IPS-NIHi7 (cell line): ENCODE measurements at regions not wholly inside any gene's neighbourhood (a gene's known extent, or its start where the extent isn't known, plus 50 kb on each side); places are given as distances from the start of the nearest gene placed in this dataset.
"Not testable (repeated sequence)": the region's sequence is repeated elsewhere in the genome, so short reads cannot be mapped to it uniquely, and the experiment has no call there.

Source experiments
- DNase-seq: peaks from one replicate; pipeline ENCODE4 v3.0.0; 2012; ENCODE audit warnings: mixed read lengths; ENCODE audit errors: extremely low spot score

DNA sequence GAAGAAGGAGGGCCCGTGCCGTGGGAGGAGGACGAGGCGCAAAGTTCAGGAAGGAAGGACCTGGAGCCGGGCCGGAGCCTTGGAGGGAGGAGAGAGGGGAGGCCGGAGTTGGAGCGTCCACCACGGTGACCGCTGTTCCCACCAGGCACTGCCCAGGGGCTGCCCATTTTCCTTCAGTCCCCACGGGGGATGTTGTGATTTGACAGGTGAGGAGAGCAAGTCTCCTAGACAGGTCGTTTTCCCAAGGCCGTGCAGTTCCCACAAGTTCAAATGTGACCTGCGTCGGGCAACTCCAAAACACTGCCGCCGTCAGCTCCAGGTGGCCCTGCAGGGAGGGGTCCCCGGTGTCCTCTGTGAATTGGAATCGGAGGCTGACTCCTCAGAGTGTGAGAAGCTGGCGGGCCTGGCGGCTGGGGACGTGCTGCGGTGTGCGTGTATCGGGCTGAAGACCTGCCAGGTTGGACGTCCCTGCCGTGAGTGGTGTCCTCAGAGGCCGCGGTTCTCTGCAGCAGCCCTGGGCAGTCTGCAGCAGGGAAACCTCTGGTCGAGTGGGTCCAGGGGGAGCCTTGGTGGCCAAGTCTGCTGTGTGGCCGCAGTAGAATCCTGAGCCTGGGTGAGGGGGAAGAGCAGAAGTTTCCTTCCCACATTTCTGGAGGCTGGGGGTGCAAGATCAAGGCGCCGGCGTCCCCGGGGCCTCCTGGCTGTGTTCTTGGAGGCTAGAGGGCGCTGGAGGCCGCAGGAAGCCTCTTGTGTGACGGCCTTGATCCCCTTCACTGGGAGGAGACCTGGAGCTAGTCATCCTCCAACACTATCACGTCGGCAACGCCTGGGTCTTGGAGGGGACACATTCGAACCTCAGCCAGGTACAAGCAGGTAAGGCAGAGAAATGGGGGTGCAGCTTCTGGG, 115.1 kb upstream of the FRMD1 start:
- DNase-seq: peak; percentile 77

DNA sequence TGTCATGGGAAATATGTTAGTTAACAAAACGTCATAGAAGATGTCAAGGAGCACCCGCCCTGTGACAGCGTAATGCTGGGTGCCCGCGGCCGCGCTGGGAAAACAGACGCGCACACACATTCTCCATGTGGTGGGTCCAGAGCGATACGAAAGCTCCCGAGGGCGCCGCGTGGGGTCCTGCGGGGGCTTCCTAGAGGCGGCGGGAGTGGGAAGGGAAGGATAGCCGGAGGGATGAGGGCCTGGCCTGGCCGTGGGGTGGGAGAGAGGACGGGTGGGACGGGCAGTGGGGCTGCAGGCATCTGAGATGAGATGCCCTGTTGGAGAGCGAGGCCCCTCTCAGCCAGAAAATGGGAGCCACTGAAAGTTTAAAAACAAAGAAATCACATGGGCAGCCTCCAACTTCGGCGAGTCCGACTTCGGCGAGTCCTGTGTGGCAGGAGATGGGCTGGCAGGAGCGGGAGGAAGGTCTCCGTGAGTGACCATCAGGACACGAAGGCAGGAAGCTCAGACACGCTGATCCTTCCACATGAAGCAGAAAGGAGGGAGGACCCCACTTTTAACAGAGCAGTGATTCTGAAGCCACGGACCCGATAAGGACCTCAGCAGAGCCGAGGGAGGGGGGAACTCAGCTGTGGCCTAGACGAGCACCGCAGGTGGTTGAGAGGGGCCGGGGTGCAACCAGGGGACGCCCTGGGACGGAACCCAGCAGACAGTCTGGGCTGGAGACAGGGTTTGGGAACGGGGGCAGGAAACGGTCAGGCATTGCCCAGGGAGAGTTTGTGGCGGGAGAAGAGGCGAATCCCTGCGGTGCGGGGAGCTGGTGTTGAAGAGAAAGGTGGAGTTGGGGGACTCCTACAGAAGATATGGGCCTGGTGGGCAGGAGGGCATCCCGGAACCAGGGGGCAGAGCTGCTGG, 114.1 kb upstream of the FRMD1 start:
- no peak for DNase-seq

DNA sequence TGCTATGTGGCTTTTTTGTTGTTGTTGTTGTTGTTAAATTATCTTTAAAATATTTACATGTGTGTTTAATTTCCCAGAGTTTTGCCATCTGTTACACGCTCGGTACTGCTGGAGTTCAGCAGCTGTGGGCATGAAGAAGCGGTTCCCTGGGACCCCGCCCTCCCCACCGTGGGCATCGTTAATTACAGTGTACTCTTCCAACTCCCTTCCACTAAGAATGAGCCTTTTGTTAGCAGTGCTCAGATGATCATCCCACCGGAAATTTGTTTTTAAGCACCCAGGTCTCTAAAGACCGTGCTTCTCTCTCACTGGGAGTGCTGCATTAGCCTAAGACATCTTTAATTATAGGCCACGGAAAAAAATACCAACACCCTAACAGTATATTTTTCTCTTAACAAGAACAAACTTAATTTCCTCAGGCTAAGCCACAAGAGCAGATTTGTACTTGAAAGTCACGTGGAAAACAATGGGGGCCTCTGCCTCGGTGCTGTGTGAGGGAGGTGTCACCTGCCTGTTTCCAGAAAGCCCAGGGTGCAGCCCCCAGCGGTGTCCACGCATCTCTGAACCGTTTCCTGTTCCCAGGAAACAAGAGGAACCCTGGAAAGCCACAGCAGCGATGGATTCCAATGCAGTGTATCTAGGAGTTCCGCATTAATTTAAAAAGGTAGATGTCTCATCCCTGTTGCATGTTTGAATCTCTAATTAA, 113.3 kb upstream of the FRMD1 start:
- no peak for DNase-seq

DNA sequence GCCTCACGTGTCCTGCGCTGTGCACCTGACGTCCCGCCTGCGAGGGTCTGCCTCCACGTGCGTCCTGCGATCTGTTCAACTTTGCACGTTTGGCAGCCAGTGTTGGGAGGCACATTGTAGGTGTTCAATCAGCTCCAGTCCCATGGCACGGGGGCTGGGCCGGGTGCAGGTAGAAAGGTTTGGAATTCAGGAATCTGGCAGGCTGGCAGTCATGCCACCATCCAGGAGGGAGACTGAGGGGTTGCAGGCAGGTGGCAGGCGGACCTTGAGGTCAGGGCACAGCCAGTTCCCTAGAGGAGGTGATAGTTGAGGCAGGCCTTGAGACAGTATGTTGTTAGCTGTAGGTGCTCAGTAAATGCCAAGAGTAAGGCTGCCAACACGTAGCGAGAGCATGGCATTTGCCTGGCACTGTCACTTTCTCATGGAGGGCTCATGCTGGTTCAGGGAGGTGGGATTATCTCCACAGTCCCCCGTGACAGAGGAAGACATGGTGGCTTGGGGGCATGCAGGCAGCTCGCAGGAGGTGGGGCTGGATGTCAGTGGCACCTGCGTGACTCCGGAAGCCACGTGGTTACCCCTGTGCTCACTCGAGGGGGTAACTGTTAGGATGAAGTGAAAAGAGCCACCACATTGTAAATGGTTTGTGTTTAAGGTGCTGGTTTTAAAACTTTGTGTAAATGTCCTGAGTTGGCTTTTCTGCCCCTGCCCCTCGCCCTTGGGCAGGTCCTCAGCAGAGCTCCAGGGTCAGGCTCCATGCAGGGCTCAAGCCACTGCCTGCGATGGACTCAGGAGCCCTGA, 111.8 kb upstream of the FRMD1 start:
- no peak for DNase-seq

DNA sequence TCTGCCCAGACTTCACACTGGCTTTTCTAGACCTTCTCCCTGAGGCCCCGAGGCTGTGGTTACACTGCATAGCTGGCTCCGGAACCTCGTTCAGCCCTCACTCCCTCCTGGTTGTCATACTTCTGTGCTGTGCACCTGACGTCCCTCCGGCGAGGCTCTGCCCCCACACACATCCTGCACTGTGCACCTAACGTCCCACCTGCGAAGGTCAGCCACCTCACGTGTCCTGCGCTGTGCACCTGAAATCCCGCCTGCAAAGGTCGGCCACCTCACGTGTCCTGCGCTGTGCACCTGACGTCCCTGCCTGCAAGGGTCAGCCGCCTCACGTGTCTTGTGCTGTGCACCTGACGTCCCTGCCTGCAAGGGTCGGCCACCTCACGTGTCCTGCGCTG, 111.0 kb upstream of the FRMD1 start:
- DNase-seq: no peak

DNA sequence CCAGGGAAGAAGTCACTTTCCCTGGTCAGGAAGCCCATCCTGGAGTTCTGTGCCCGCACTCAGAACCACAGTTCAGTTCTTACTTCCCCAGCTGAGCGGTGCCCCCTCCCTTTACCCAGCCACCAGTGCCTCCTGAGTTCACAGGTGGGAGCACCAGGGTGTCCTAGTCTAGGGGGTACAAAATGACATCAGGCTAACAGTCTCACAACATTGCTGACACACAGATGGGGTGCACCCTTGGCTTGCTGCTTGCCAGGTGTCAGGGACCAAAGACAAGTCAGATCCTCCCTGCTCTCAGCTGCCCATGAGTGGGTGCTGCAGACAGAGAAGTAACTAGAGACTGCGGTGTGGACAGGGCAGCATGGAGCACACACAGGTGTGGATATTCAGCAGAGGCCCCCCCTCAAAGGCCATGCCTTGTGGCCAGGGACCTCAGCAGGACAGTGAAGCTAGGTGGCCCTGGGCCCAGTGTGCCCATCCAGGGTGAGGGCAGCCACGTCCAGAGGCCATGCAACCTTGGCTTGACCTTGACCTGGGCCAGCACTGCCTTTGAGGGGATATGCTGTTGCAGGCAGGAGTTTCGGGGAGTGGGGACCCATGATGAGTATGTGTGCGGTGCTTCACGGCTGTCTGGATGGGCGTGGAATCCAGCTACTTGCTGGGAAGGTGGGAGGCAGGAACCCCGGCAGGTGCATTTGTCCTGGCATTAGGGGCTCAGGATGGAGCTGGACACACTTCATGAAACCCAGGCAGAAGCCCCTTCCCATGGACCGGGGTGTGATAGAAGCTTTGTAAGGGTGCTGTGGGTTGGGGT, 110.4 kb upstream of the FRMD1 start:
- DNase-seq: no peak

DNA sequence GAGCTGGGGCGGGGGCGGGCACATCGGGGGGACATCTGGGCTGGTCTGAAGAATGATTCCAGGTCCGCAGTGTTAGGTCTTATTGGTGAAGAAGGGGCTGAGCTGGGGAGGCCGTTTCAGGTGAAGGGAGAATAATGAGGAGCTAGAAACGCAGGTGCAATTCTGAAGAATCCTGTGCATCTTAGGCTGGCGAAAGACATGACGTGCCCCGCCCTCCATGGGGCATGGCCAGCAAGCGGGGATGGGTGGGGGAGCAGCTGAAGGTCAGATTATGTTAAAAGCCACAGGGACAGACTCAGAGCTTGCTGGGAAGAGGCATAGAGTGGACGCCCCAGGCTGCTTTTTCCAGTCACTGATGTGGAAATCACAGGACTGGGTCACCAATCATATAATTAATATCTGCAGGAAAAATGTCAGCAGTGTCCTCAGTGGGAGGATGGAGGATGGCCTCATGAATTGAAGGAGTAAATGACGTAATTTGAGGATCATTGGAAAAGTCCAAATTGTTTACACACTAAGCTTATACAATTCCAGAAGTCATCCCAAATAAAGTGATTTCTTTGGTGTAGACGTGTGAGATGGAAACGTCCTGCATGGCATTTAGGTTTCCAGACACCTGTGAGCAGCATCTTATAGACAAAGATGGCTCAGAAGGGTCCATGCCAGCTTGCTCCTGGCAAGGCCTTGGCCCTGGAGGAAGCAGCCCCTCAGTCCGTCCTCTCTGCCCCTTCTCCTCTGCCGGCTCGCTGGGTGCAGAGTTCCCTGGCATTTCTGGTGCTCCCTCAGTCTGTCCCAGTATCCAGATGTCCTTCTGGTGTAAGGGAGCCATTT, 109.6 kb upstream of the FRMD1 start:
- no peak for DNase-seq

DNA sequence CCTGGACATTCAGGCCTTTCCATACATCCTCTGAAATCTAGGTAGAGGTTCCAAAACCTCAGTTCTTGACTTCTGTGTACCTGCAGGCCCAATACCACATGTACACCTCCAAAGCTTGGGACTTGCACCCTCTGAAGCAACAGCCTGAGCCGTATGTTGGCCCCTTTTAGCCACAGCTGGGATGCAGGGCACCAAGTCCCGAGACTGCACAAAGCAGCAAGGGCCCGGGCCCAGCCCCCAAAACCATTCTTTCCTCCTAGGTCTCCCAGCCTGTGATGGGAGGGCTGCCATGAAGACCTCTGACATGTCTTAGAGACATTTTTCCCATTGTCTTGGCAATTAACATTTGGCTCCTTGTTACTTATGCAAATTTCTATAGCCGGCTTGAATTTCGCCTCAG, 107.4 kb upstream of the FRMD1 start:
- DNase-seq: no peak

DNA sequence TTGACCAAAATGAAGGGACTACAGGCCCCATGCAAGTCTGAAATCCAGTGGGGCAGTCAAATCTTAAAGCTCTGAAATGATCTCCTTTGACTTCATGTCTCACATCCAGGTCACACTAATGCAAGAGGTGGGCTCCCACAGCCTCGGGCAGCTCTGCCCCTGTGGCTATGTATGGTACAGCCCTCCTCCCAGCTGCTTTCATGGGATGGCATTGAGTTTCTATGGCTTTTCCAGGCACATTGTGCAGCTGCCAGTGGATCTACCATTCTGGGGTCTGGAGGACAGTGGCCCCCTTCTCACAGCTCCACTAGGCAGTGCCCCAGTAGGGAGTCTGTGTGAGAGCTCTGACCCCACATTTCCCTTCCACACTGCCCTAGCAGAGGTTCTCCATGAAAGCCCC, 107.0 kb upstream of the FRMD1 start:
- not testable (repeated sequence) for DNase-seq

DNA sequence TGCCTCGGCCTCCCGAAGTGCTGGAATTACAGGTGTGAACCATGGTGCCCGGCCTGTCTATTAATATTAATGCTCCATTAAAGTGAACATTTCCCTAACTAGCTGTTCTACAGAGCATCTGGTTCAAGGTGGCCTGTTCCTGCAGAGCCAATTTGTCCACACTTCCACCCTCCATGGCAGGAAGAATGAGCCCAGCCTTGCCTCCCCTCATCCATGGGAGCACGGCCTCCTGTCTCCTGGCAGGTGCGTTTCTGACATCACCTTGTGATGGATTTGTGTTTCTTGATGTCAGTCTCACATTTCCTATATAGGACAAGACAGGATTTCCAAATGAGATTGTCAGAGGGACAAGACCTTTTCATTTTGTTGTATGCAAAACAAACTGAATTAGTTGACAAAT, 105.7 kb upstream of the FRMD1 start:
- no peak for DNase-seq

DNA sequence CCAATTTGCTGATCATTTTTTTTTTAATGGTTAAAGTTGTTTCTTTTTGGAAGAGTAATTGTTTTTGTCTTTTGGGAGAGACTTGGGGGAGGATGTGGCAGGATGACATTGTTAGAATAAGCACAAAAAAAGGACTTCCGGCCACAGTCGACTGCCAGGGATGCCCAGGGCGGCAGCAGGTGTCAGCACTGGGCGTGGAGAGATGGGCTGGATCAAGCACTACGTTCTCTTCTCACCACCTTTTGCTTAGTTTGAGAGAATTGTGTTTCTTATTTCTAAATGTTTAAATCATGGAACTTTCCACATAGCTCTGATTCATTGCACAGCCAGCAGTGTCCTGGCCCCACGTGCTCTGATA, 104.6 kb upstream of the FRMD1 start:
- DNase-seq: no peak

DNA sequence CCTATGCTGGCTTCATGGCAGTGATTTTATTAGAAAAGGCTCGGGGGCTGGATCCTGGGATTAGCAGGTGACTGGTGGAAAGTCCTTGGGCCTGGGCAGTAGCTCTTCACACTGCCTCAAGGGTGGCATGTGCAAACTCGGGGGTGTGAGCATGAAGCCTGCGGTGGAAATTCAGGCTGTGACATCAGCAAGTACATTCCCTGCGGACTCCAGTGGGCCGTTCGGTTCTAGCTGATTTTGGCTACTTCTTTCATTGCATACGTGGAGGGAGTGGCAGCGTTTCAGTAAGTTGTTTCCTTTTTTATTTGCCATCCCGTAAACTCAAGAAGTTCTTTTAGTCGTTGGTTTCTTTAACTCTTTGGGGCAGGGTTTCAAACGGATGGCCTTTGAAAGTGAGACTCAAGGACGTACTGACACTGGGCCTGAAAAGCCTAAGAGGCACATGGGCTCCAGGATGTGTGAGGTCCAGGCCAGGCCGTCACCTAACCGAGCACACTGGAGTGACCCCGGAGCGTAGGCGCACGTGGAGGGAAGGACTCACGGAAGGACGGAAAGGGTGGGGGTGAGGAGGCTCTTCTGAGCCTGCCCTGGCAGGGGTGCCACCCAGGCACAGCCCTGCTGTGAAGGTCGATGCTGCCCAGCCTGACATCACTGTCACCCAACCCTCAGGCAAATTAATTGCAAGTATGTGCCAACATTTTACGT, 104.0 kb upstream of the FRMD1 start:
- DNase-seq: no peak

DNA sequence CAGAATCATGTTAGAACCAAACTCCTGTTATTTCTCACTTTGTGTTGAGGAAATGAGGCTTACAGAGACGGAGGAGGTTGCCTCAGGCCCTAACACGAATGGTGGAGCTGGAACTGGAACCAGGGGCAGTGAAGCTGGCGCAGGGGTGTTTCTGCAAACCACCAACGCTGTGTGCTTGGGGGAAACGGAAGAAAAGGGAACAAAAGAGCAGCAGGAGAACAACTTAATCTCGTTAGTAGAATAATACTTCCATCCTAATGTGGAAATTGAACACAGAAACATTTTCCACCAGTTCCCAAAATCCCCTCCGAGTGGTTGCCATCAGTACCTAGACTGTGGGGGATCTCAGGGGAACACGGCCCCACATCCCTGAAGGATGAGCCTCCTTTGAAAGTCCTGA, 103.4 kb upstream of the FRMD1 start:
- DNase-seq: no peak

DNA sequence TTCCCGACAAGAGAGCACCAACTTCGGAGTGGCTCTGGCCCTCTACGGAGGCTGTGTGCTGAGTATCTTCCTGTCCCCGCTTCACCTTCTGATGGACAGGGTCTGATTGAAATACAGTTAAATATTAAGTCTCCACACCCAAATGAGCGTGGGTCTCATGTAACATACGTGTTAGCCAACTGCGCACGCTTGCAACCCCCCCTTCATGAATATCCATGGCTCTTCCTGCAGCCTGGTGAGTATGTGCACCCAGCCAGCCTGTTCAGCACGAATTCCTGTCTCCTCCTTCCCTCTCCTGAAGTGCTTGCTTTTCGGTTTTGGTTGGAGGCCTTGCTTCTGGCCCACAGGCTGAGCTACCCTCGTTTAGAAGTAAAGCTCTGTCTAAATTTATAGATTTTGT, 102.9 kb upstream of the FRMD1 start:
- no peak for DNase-seq

DNA sequence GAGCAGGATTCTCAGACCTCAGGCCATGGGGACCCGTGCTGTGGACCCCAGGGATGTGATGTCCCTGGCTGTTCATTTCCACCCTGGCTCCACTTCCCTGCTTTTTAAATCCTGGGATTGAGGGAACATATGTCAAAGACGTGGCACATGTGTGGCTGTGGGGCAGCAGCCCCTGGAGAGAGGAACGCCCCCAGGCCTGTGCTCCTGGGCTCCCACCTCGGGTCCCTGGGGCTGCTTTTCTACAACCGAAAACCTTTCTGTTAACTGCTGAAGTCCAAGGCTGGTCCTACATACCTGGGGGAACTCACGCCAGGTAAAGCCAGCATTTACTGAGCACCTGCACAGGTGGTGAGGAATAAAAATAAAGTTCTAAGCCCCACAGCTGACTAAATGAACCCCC, 102.3 kb upstream of the FRMD1 start:
- no peak for DNase-seq

DNA sequence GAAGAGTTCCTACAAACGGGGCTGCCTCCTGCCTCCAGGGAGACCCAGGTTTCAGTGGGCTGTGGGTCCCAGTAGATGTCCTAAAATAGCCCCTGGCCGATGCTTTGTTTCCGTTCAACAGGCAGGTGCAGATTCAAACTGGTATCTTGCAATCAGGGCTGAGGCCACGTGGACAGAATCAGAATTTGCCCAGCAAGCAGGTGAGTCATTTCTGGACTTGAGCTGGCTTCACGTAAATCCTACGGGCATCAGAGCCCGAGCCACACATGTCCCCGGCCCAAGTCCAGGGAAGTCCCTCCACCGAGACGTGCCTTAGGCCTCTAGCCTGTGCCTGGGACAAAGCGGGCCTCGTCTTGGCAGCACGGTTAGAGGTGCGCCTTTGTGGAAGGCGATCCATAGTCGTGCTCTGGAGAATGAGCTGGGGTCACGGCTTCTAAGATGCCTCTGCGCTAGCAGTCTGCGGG, 101.6 kb upstream of the FRMD1 start:
- DNase-seq: no peak

DNA sequence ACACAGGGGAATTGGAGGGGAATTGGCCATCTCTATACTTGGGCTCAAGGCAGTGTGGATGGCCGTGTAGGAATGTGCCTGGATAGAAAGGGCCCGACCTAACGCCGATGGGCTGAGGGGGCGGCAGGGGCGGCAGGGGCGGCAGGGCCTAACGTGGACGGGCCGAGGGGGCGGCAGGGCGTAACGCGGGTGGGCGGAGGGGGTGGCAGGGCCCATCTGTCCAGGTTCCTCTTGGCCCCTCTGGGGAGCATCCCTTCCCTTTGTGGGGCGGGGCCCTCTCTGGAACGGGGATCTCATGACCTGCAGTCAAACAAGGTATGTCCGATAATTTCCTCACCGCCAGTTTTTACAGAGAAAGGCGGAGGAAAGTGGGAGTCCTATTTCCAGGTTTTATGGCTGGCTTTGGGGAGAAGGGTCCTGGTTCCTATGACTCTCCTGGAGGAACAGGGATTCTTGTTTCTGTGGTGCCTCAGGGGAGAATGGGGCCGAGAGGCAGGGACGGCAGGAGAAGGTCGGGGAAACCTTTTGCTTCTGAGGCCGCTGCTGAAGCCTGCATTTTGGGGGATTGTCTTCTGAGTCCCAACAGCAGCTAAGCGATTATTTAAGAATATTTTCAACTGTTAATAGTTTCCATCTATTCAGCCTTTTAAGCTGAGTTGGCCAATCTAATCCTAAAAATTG, 100.8 kb upstream of the FRMD1 start:
- no peak for DNase-seq

DNA sequence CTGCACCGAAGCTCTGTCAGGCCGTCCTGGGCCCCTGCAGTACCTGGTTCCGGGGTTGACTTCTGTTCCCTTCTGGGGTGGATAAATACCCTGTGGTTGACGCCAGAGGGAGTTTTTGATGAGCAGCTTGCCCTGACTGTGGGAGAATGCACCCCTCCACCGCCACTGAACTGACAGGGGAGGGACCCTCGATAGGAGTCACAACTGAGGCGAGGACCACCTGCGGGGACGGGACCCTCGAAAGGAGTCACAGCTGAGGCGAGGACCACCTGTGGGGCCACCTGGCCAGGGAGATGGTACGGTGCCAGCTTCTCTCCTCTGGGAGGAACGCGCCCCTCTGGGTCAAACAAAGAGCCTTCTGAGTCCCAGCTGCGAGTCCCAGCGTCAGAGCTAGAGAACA, 100.1 kb upstream of the FRMD1 start:
- peak; percentile 20 for DNase-seq
